NCI-H226 (cell line): ENCODE measurements at regions not wholly inside any gene's neighbourhood (a gene's known extent, or its start where the extent isn't known, plus 50 kb on each side); places are given as distances from the start of the nearest gene placed in this dataset.

Experiments
- DNase-seq: peaks from one replicate; pipeline ENCODE4 v3.0.0-alpha.2; 2015

DNA sequence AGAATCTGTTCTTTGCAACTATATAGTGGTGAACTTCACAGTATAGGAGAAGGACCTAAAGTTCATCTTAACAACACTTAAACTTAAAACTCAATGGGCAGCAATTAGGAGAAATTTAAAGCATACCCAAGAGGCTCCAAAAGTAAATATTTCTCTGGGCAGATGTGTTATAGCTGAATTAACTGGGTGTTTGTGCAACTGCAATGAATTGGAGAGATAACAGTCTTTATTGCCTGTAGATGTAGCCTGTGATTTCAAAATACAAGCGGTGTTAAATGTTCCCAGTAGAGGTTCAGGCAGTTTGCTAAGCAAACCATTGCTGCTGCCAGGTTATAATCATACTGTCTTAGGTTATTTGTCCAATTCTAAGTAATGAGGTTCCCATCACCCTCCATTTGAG, 294.1 kb upstream of the MTNR1B start:
- DNase-seq: no peak

DNA sequence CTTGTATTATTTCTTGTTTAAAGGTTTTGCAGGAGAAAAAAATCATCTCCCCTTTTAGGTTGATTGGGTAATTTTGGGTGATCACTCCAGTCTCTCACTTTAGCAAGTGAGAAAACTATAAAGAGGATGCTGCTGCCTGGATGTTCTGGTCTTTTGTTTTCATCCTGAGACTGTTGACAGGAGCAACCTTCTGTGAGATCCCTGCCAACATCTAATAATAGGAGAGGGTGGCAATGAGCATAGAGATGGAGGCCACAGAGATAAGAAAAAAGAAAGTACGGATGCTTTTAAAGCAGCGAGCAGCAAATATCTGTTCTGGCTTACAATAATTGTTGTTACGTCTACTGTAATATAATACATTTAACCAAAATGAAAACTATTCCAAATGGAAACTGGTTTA, 293.6 kb upstream of the MTNR1B start:
- no peak for DNase-seq

DNA sequence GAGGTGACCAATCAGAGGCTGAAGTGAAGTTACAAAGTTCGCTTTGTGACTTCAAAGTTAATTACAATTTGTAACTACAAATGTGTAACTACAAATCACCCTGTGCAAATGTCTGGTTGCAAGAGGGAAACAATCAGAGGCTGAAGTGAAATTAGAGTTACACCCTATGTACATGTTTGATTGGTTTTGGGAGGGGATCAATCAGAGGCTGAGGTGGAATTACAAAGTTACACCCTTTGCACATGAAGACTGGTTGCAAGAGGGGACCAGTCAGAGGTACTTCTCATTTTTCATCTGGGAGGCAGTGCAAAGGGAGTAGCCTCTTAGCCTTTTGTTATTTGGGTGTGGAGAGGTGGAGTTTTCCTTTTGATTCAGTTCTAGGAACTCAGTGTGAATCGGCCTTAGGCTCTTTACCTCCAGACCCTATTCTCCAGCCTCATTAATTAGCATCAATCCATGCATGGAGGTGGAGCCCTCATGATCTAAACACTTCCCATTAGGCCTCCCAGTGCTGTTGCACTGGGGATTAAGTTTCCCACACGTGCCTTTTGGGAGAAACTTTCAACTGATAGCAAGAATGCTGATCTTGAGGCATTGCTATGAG, 291.3 kb upstream of the MTNR1B start:
- DNase-seq: no peak

DNA sequence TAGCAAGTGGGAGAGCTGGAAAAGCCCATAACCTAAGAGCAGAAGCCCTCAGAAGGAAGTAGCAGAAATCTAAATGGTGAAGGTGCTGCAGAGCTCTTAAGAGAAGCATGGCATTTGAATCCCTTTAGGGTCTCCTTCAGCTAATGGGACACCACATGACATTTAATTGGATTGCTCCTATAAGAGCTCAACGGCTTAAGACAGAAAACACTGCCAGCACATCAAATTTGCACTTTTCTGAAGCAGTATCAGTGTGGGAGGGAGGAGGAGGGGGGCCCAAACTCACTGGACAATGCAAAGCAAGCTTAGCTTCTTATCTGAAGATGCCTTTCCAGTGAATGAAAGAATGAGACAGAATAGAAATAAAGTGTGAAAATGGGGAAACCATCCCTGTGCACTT, 287.9 kb upstream of the MTNR1B start:
- no peak for DNase-seq

DNA sequence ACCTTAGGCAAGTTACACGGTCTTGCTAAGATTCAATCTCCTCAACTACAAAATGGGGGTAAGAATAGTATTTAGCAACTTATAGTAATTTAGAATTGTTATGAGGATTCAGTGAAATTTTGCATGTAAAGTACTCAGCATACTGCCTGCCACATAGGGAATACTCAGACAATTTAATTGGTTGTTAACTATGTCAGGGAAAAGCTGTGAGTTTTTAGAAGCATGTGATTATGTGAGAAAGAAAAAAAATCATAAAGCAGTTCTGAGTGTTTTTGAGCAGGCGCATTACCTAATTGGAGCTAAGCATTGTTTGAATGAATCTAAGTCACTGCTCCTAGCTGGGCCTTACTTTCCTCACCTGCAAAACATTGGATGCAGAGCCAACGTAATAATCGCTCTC, 287.3 kb upstream of the MTNR1B start:
- no peak for DNase-seq

DNA sequence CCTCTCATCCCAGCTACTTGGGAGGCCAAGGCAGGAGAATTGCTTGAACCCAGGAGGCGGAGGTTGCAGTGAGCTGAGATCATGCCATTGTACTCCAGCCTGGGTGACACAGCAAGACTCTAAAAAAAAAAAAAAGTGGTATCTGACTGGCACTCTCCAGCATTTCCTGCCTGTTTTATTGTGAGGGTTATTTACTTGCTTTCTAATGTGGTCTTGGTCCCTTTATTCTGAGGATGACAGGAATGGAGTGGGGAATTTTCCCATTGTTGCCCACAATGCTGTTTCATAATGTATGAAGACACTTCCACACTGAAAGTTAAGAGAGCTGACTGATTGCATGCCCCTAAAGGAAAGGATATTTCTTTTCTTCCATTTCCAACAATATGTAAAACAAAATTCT, 286.5 kb upstream of the MTNR1B start:
- no peak for DNase-seq

DNA sequence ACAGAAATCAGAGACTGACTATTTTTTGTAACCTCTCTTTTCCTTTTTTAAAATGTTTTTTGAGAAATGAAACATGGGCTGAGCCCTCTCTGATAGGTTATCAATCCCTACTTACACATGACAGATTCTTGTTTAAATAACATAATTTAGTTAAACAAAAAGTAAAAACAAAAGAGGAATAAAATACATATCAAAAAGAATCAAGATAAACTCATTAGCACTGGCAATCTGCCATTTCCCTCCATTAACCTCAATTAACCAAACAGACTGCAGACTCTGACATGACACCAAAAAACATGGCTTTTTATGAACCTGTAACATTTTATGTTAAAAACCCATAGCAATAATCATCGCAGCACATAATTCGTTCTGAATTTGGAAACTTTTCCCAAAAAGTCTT, 284.4 kb upstream of the MTNR1B start:
- no peak for DNase-seq

DNA sequence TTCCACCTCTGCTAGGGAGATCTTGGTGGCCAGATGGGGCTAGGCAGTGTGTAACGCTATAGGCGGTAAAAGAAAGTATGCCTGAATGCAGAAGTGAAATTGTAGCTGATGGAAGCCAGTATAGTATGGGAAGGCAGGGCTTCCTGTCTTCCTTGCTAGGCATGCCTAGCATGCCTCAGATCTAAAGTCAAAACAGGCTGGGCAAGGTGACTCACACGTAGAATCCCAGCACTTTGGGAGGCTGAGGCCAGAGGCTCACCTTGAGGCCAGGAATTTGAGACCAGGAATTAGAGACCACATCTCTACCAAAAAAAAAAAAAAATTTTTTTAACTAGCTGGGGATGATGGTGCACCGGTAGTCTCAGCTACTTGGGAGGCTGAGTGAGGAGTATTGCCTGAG, 281.7 kb upstream of the MTNR1B start:
- no peak for DNase-seq

DNA sequence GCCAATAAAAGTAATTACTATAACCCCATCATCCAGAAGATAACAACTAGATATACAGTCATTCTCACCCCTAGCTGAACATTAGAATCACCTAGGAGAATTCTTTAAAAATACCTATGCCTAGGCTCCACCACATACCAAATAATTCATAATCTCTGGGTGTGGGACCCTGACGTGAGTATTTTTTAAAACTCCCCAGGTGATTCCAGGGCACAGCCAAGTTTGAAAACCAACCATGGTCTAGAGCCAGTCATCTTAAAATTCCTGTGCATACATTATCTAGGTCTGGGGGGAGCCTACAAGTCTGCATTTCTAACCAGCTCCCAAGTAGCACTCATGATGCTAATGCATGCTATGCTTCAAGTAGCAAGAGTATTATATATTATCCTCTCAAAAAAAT, 281.0 kb upstream of the MTNR1B start:
- DNase-seq: no peak

DNA sequence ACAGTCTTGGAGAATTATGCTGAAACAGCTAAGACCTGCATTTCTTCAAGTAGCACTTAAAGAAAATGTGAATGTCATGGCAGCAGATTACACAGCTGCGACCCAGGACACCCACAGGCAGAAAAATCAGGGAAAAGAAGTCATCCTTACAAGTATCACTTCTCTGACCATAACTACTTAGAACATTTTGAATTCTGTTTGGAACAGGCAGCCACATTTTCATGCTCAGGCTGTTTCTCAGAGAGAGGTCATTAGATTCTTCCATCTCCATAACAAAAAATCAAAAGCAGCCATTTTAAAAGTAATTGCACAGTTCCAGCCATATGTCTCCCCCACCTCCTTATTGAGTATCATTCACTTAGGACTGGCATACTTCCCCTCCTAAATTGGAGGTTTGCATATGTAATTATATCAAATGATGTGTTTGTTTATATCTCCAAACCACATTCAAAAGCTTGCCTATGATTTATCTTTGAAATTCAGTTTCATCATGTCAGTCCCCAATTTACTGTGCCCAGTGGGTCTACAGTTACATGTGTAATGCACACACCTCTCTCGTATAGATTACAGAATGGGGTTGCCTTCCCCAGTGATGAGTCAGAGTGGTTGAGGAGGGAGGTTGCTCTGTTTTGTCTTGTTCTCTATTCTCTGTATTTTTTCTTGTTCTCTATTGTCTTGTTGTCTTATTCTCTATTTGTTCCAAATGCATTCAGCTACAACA, 276.5 kb upstream of the MTNR1B start:
- peak; percentile 16 for DNase-seq

DNA sequence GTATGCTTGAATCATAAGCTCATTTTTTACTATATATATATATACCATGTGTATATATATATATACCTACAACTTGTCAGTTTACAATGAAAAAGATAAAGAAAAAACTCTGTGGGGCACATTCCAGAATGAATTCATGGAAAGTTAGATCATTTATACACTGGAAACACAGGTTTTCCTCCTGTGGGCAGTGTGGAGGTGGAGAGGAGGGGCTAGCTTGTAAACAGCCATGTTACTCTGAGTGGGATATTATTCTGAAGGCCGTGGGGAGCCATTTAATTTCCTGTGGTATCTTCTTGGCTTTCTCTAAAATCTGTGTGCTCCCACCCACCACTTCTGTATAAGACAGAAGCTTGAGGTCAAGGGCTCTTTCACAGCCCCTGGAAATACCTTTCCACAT, 273.4 kb upstream of the MTNR1B start:
- DNase-seq: no peak

DNA sequence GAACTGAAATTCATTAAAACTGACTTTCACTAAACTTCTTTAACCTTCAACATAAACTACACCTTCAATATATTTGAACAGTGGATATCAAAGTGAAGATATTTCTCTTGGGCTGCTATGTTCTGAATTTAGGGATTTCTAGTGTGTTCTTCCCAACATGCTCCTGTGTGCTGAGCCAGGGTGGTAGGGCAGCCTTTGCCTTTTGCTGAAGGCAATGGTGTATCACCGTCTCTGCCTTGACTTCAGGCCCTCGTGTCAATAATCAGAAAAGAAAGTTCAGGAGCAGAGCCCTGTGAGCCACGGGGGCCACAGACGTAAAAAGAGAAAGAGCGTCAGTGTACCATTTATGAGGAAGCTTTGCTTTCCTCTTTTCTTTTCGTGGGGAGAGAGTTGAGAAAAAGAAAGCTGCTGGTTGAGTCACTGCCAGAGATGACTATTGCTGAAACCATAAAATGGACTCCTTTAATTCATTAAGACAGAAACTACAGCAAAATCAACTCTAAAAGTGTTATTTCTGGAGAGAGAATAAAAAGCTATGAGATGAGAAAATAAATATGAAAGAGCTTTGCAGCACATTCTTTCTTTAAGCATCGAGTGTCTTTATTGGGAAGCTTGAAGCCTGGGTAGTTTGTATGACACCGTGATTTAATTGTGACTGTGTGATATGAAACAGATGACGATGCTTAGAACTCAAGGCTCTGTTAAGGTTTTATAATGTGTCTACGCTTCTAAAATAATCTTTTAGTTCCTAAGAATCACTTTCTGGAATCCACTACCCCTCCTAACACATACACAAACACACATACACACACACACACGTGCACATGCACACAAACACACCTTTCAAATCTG, 271.8 kb upstream of the MTNR1B start:
- DNase-seq: no peak

DNA sequence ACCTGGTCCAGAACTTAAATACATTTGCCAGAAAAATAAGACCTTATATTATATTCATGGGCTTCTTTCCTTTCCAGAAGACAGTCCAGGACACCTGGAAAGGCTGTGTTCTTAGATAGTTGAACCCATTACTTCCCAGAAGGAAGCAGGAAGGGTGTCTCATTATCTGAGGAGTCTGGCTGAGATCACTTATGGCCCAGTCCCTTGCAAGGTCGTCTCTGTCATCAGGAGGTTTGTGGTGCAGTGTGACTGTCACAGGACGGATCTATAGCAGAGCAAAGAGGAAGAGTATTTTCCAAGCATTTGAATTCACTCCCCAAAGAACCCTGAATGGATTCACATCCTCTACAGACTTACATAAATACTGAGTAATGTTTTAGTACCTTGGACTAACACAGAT, 270.7 kb upstream of the MTNR1B start:
- DNase-seq: no peak

DNA sequence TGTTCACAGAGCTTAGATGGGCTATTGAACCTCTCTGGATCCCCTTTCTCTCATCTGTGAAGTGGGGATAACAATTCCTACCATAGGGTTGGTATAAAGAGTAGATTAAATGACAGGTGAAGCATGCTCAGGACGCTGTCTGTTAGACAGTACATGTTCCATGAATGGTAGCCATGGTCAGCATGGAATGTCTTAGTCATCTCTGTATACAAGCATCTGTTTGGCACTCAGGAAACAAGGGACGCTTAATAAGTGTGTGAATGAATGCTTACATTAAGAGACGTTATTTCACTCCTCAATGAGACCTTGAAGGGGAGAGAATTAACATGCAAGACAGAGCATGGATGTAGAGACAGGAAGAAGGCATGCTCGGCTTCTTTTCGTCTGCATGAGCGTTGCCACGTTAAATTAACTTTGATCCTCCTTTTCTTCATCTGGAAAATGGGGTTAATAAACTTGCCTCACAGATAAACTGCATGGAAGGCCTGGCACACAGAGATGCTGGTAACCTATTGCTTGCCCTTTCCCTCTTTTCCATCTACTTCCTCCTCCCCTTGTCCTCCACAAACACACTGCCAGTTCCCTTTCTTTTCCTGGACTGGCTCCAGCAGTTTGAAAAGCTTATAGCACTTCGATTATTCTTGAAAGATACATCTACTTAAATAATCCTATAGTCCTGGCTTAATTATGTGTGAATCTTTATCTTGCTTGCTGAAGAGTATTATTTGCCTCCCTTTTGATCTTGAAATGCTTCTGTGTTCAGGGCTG, 267.2 kb upstream of the MTNR1B start:
- DNase-seq: no peak

DNA sequence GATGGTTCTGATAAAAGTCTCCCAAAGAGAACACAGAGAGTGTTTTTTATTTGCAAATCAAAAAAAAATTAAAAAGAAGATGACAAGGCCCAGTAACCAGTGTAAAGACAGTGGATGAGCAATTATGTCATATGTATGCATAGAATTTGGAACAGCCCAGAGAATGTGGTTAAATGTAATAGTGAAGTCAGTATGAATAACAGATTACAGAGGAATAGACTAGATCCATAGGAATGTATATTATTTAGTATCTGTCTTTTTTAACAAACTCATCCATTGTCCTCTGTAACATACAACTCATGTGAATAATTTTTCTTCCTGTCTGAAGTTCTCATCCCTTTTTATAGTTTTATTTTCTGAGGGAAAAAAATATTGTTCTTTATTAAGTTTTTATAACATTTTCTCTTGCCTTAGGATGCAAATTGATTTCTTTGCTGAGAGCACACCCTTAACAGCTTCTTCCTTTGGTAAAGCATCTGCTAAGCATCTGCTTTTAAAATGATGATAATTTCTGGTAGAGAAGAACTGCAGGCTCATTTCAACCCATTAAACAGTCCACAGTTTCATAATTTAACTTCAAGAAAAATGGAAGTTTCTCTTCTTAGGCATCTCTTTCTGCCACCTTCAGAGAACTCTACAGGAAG, 266.5 kb upstream of the MTNR1B start:
- DNase-seq: peak; percentile 18

DNA sequence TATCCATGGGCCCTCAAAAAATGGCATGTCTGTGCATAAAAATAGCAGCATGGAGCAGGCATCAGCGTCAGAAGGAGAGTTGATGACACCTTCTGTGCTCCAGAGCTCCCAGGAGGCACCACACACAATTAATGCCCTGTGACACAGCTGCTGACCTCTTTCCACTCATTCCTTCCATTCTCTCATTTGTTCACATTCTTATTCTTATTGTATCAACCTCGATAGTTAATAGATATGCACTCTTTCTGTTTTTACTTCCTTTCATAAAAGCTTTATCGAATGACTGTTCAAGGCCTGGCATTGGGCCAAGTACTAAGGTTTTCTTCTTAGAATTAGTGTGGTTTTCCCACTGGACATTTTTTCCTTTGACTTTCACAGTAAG, 266.0 kb upstream of the MTNR1B start:
- no peak for DNase-seq

DNA sequence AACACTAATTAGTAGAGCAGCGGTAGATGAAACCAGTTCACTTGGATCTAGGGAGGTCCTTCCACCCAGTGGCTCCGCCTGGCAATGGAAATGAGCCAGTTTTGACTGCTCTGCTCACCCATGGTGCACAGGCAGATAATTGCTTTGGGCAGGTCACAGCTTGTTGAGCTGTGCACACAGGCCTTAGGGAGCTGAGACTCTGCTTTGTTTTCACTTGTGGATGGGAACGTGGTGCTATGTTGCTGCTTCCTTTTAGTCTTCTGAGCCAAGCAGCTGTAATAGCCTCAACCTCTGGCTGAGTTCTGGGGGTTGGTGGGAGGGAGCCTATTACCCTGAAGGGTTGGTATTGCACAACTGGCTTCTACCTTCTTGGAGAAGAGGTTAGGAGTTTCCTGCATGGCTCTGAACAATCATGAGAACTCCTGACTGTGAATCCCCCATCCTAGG, 262.3 kb upstream of the MTNR1B start:
- no peak for DNase-seq

DNA sequence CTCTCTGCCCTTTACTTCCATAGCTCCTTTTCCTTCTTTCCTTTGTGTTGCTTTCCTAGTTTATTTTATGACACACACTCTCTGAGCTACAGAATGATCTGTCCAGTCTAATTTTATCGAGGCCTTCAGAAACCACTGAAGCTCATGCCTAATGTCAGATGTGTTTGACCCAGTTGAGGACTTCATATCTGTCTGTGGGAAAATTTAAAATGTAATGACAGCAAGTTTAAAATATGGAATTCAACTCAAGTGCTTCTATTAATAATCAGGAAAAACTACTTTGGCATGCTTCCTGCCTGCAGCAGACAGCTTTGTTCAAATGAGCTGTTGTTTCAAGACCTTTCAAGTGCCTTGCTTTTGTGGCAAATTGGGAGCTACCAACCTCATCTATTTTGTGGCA, 261.8 kb upstream of the MTNR1B start:
- DNase-seq: no peak

DNA sequence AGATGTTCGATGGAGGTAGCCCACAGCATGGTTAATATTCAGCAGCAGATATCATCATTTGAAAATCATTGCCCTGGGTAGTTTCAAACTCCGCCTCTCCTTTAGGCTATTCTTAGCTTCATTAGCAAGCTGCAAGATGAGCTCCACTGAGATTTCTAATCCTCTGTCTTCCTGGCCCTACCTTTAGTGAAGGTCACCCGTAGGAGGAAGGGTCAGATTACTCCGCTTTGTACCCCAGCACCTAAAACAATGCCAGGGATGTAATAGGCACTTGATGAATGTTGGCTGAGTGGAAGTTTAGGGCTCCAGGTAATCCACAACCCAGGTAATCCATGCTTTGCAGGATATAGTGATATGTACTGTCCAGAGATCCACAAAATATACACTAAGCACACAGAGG, 260.1 kb upstream of the MTNR1B start:
- DNase-seq: no peak

DNA sequence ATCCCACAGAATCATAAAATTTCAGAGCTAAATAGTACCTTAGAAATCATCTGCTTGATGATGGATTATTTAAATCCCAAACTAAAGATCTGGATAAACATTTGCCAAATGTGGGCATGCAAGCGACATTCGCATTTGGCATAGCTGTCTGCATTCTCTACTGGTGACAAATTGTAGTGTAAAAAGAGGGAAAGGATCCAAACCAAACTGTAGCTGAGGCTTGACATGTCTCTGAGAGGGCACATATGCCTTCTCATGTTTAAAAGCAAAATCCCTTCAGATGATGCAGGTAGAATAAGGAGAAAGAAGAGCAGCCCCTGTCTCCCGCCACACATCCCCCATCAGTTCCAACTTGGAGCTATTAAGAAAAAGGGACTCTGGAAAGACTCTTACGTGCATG, 257.5 kb upstream of the MTNR1B start:
- DNase-seq: no peak

DNA sequence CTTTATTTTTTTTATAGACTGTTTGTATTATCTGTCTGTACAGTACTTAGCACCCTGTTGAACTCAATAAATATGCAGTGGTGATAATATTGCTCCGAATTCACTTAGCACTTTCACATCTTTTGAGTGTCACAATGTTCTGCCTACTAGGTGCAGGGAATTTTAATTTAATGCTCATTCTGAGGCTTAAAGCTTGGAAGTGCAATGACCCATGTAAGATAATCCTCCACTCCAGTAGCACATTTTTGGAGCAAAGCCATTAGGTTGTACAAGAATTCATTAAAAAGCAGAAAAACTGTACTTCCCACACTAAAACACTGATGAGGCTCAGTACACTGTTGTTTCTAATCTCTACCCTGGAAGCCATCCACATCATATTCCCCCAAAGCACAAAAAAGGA, 255.3 kb upstream of the MTNR1B start:
- DNase-seq: no peak

DNA sequence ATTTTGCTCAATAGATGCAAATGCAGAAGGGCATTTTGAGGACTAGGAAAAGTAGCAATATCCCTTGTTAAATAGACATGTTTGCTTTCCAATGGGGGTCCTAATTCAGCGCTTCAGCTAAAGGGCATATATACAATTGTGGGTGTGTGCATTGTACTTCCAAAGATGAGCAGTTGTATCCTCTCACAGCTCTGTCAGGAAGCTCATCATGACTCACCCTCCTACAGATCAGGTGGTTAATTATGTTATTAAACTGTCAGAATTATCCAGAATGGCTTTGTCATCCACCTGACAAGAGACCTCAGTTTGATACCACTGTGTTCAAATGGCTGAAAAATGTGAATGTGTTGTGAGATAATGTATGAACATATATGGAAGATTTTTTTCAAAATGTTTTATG, 252.2 kb upstream of the MTNR1B start:
- DNase-seq: no peak

DNA sequence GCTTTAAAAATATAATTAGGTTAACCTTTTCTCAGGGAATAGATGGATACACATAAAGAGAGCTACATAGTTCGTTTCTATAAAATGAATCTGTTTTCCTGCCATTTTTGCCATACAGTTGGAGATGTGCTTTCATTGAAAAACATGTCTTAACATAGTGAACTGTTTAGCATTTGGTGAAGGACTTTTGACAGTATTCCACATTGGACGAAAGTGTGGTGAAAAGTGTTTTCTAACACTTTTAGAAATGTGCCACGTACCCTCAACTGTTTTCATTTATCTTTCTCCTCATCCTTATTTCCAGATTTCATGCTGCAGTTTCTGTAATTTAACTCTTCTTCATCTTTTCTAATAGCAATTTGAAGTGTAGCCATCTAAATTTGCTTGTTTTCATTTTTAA, 249.1 kb upstream of the MTNR1B start:
- no peak for DNase-seq
